A549 (cell line): ENCODE measurements at regions not wholly inside any gene's neighbourhood (a gene's known extent, or its start where the extent isn't known, plus 50 kb on each side); places are given as distances from the start of the nearest gene placed in this dataset.

Experiments
- ATAC-seq, 2 experiments: fragments of 200-7000 bp in 1 of 2; fragments of >200 bp in 1 of 2; cut with Nextera tagmentation in 1 of 2; cut with Tn5 transposase in 1 of 2; 3 replicates each; pipeline versions ENCODE4 v1.8.0 to v1.9.1; 2018 to 2020; ENCODE audit warnings: mild to moderate bottlenecking in 1 of 2, moderate library complexity in 1 of 2
- CTCF ChIA-PET: fragments of 300-600 bp; sonication (Branson Sonifier 250); formaldehyde crosslinking; extraction: SDS; loops from one replicate; lab custom pipeline; 2021; ENCODE audit warnings: antibody characterized with exemption, inconsistent platforms; lab: Yijun Ruan, JAX
- POLR2A ChIA-PET: fragments of 350-600 bp; formaldehyde crosslinking; extraction: SDS; loops from one replicate; lab custom pipeline; 2021; ENCODE audit warnings: antibody characterized with exemption, inconsistent platforms; lab: Yijun Ruan, JAX
- DNase-seq, 2 experiments: peaks; one replicate each; pipeline versions ENCODE4 v3.0.0 to v3.0.0-alpha.2; 2011 to 2016; ENCODE audit warnings: low read depth in 1 of 2, low spot score in 1 of 2
- FAIRE-seq: peaks from 2 replicates; lab custom pipeline; 2011; peaks lifted over from hg19 to GRCh38; lab: Jason Lieb, UNC
- H3K27ac ChIP-seq, 2 experiments: fragments of >200 bp; sonication (Bioruptor Twin); formaldehyde crosslinking; 3 replicates each; pipeline ENCODE4 v1.5.1; 2016 to 2017
- H3K4me1 ChIP-seq: fragments of >200 bp; sonication (Bioruptor Twin); formaldehyde crosslinking; 3 replicates; pipeline ENCODE4 v1.6.1; 2016
- H3K4me2 ChIP-seq: fragments of >200 bp; sonication (Bioruptor Twin); formaldehyde crosslinking; 3 replicates; pipeline ENCODE4 v1.6.1; 2016
- H3K4me3 ChIP-seq: fragments of >200 bp; sonication (Bioruptor Twin); formaldehyde crosslinking; 3 replicates; pipeline ENCODE4 v1.5.1; 2016
- H3K9me3 ChIP-seq: fragments of >200 bp; sonication (Bioruptor Twin); formaldehyde crosslinking; 3 replicates; pipeline ENCODE4 v1.6.1; 2016
- BCL3 ChIP-seq: fragments of >200 bp; sonication (Bioruptor Twin); formaldehyde crosslinking; IDR thresholded peaks from 3 replicates; pipeline ENCODE4 v1.6.1; 2016
- CBX8 ChIP-seq: fragments of 200-600 bp; sonication (generic); IDR thresholded peaks from 2 replicates; pipeline ENCODE4 v1.6.1; 2016
- CEBPB ChIP-seq, 2 experiments: fragments of >200 bp in 1 of 2; sonication (Bioruptor Twin) in 1 of 2; formaldehyde crosslinking in 1 of 2; IDR thresholded peaks; 2 replicates each; pipeline ENCODE4 v1.6.1; 2012 to 2016
- CHD2 ChIP-seq: fragments of 150-350 bp; IDR thresholded peaks from 2 replicates; pipeline ENCODE4 v1.6.1; 2014; ENCODE audit warnings: low read length; ENCODE audit not compliant: partially characterized antibody
- CHD4 ChIP-seq: fragments of 200-600 bp; sonication (generic); IDR thresholded peaks from 2 replicates; pipeline ENCODE4 v1.6.1; 2016; ENCODE audit warnings: antibody characterized with exemption, mild to moderate bottlenecking, borderline replicate concordance
- CTCF ChIP-seq: fragments of >200 bp; sonication (Bioruptor Twin); formaldehyde crosslinking; IDR thresholded peaks from 3 replicates; pipeline ENCODE4 v1.5.1; 2016
- EP300 ChIP-seq, 2 experiments: fragments of >200 bp; sonication (Bioruptor Twin); formaldehyde crosslinking; IDR thresholded peaks; 2 replicates in 1 of 2; 3 replicates in 1 of 2; pipeline ENCODE4 v1.6.1; 2016 to 2017
- FOSL2 ChIP-seq, 2 experiments: fragments of 450-650 bp in 1 of 2; fragments of >200 bp in 1 of 2; sonication (Bioruptor Twin) in 1 of 2; formaldehyde crosslinking; IDR thresholded peaks; 2 replicates each; pipeline versions ENCODE4 v1.5.0 to v1.6.1; 2016 to 2020; ENCODE audit warnings: mild to moderate bottlenecking in 1 of 2, moderate library complexity in 1 of 2
- FOXS1 ChIP-seq: fragments of 250-450 bp; sonication (Bioruptor Pico); IDR thresholded peaks from 2 replicates; pipeline ENCODE4 v1.5.0; 2020; ENCODE audit warnings: mild to moderate bottlenecking, moderate library complexity
- HDAC2 ChIP-seq: fragments of 200-600 bp; sonication (generic); IDR thresholded peaks from 2 replicates; pipeline ENCODE4 v1.6.1; 2016
- HEYL ChIP-seq: fragments of 250-450 bp; sonication (Bioruptor Pico); IDR thresholded peaks from 2 replicates; pipeline ENCODE4 v1.8.0; 2021; ENCODE audit warnings: mild to moderate bottlenecking, moderate library complexity
- HOXB13 ChIP-seq: fragments of 250-450 bp; sonication (Bioruptor Pico); IDR thresholded peaks from 2 replicates; pipeline ENCODE4 v1.5.0; 2020; ENCODE audit warnings: low read depth, mild to moderate bottlenecking, moderate library complexity
- JUN ChIP-seq, 2 experiments: fragments of >200 bp; sonication (Bioruptor Twin); formaldehyde crosslinking; IDR thresholded peaks; 2 replicates in 1 of 2; 3 replicates in 1 of 2; pipeline ENCODE4 v1.6.1; 2016 to 2017
- JUNB ChIP-seq: fragments of >200 bp; sonication (Bioruptor Twin); formaldehyde crosslinking; IDR thresholded peaks from 2 replicates; pipeline ENCODE4 v1.6.1; 2016
- KDM1A ChIP-seq: fragments of 200-600 bp; sonication (generic); IDR thresholded peaks from 2 replicates; pipeline ENCODE4 v1.6.1; 2016; ENCODE audit warnings: low read depth, mild to moderate bottlenecking
- MAX ChIP-seq: IDR thresholded peaks from 2 replicates; pipeline ENCODE4 v1.6.1; 2012
- MAZ ChIP-seq: fragments of 150-350 bp; IDR thresholded peaks from 2 replicates; pipeline ENCODE4 v1.6.1; 2014; ENCODE audit warnings: antibody characterized with exemption, low read depth, low read length, borderline replicate concordance
- MYC ChIP-seq: IDR thresholded peaks from 2 replicates; pipeline ENCODE4 v1.6.1; 2012; ENCODE audit warnings: mild to moderate bottlenecking, inconsistent platforms, low read length, improper control_type of control experiment, borderline replicate concordance
- NFE2L2 ChIP-seq: fragments of 150-350 bp; conservative IDR thresholded peaks from 2 replicates; pipeline ENCODE4 v1.6.1; 2014; ENCODE audit warnings: low read length
- NR3C1 ChIP-seq: fragments of >200 bp; sonication (Bioruptor Twin); formaldehyde crosslinking; IDR thresholded peaks from 3 replicates; pipeline ENCODE4 v1.6.1; 2017
- PBX3 ChIP-seq: IDR thresholded peaks from 2 replicates; pipeline ENCODE4 v1.6.1; 2012
- POLR2A ChIP-seq: IDR thresholded peaks from 2 replicates; pipeline ENCODE4 v1.6.1; 2012; ENCODE audit warnings: mild to moderate bottlenecking, low read length
- RAD21 ChIP-seq, 2 experiments: fragments of >200 bp in 1 of 2; sonication (Bioruptor Twin) in 1 of 2; formaldehyde crosslinking in 1 of 2; IDR thresholded peaks in 1 of 2; conservative IDR thresholded peaks in 1 of 2; 2 replicates in 1 of 2; 3 replicates in 1 of 2; pipeline ENCODE4 v1.6.1; 2012 to 2018; ENCODE audit warnings: inconsistent platforms in 1 of 2
- RFX5 ChIP-seq: fragments of 450-650 bp; IDR thresholded peaks from 2 replicates; pipeline ENCODE4 v1.7.1; 2014; ENCODE audit warnings: antibody characterized with exemption, mild to moderate bottlenecking, moderate library complexity
- RNF2 ChIP-seq: fragments of 200-600 bp; sonication (generic); IDR thresholded peaks from 2 replicates; pipeline ENCODE4 v1.6.1; 2016; ENCODE audit warnings: low read depth, mild to moderate bottlenecking, antibody characterized with exemption, moderate library complexity, borderline replicate concordance
- SMC3 ChIP-seq: fragments of >200 bp; sonication (Bioruptor Twin); formaldehyde crosslinking; IDR thresholded peaks from 3 replicates; pipeline ENCODE4 v1.6.1; 2018; ENCODE audit warnings: inconsistent platforms
- SREBF2 ChIP-seq: fragments of 450-650 bp; IDR thresholded peaks from 2 replicates; pipeline ENCODE4 v1.6.1; 2014; ENCODE audit warnings: mild to moderate bottlenecking, moderate library complexity
- ZC3H11A ChIP-seq: fragments of 450-650 bp; IDR thresholded peaks from 2 replicates; pipeline ENCODE4 v1.6.1; 2014; ENCODE audit warnings: antibody characterized with exemption, mild to moderate bottlenecking
- ZSCAN20 ChIP-seq: fragments of 250-450 bp; sonication (Bioruptor Pico); IDR thresholded peaks from 2 replicates; pipeline ENCODE4 v1.8.0; 2022; ENCODE audit warnings: mild to moderate bottlenecking, moderate library complexity
- WGBS: methylation state at CpG from one replicate; pipeline ENCODE4 v1.1.6; 2017; ENCODE audit errors: missing lambda C conversion rate; 5-methylcytosine and 5-hydroxymethylcytosine counted together

- POLR2A ChIA-PET: interaction anchor here (0.6 kb wide), 1 partner anchor 53 kb away, joined by 3 read pairs; no protein-coding TSS in a partner anchor
- TF ChIP-seq JUN (IDR thresholded peaks at IDR 0.05) (no peak), CTCF (no peak), CBX8 (no peak), MAZ (no peak), MYC (no peak), HOXB13 (CRISPR knock-in tag) (no peak), SREBF2 (no peak), BCL3 (no peak), EP300 (IDR thresholded peaks at IDR 0.05) (no peak), ZC3H11A (no peak), JUNB (no peak), HEYL (CRISPR knock-in tag) (no peak), FOSL2 (IDR thresholded peaks at IDR 0.05) (no peak), FOSL2 (CRISPR knock-in tag; IDR thresholded peaks at IDR 0.05) (no peak), PBX3 (no peak), MAX (no peak), RFX5 (no peak), FOXS1 (no peak), SMC3 (no peak), KDM1A (no peak), HDAC2 (no peak)
- TF ChIP-seq, all 56 proteins: peak for 0
- Histone ChIP-seq H3K27ac (no peak overlapping the region), H3K9me3 (peaks cover 10% of the 10 kb centered on the region; the same call in 2 of the 3 replicates), H3K4me2 (no peak overlapping the region), H3K4me1 (peaks cover 6% of the 10 kb centered on the region), H3K4me3 (no peak overlapping the region)
- CTCF ChIA-PET: interaction anchor here (0.7 to 1.2 kb wide), 2 partner anchors 53 to 306 kb away, joined by 3 read pairs; no protein-coding TSS in a partner anchor
- WGBS: 59% methylated on average over 14 of the region's 14 CpGs
- FAIRE-seq (no peak), DNase-seq (no peak), ATAC-seq (no peak)
These were observed 167.2 kb upstream of the IRF2BP2 start for GRCh38 chr1:234776876-234777855.

GRCh38 chr1:234776256-234776875 is 166.4 kb upstream of the IRF2BP2 start:
- DNase-seq (no peak), FAIRE-seq (no peak), ATAC-seq (no peak)
- Histone ChIP-seq H3K4me3 (no peak overlapping the region), H3K27ac (no peak overlapping the region), H3K9me3 (peaks cover 10% of the 10 kb centered on the region; the same call in 2 of the 3 replicates), H3K4me2 (no peak overlapping the region), H3K4me1 (peaks cover 14% of the 10 kb centered on the region)
- 86% methylated on average over 12 of the region's 12 CpGs for WGBS
- POLR2A ChIA-PET: interaction anchor here (0.5 to 0.6 kb wide), 2 partner anchors 52 to 98 kb away, joined by 3 to 4 read pairs; no protein-coding TSS in a partner anchor
- CTCF ChIA-PET: interaction anchor here (1.2 to 2.8 kb wide), 2 partner anchors 307 kb away, joined by 3 to 10 read pairs; no protein-coding TSS in a partner anchor
- TF ChIP-seq CHD4 (no peak), RAD21 (conservative IDR thresholded peaks at IDR 0.05 in 1 of 2, IDR thresholded peaks at IDR 0.05 in 1 of 2) (no peak), JUN (IDR thresholded peaks at IDR 0.05) (no peak), PBX3 (no peak), RNF2 (no peak), ZC3H11A (no peak), CEBPB (IDR thresholded peaks at IDR 0.05) (no peak), POLR2A (no peak), CTCF (no peak), CHD2 (no peak), ZSCAN20 (CRISPR knock-in tag) (no peak), NR3C1 (no peak), NFE2L2 (no peak)
